SKM-1 treated with dmso at 0.1 percent for 144 hours (cell line): ENCODE measurements at regions not wholly inside any gene's neighbourhood (a gene's known extent, or its start where the extent isn't known, plus 50 kb on each side); places are given as distances from the start of the nearest gene placed in this dataset.
"Not testable (repeated sequence)": the region's sequence is repeated elsewhere in the genome, so short reads cannot be mapped to it uniquely, and the experiment has no call there.

ENCODE experiments used
- DNase-seq: peaks from one replicate; lab custom pipeline; 2025; ENCODE audit not compliant: unreplicated experiment; lab: John Stamatoyannopoulos, UW

DNA sequence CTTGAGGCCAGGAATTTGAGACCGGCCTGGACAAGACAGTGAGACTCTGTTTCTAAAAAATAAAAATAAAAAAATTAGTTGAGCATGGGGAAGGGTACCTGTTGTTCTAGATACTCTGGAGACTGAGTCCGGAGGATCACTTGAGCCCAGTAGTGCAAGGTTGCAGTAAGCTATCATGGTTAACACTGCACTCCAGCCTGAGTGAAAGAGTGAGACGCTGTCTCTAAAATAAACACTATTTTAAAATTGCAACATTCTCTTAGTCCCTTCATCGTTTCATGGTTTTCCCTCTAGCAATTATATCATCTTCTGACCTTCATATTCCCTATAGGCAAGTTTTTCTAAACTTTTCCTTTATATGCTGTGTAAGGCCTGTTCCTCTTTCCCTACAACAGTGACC lies 248.5 kb downstream of the VAPA start:
- DNase-seq, result no peak

GRCh38 chr18:10164271-10165071 lies 250.7 kb downstream of the VAPA start:
- DNase-seq, result no peak

DNA sequence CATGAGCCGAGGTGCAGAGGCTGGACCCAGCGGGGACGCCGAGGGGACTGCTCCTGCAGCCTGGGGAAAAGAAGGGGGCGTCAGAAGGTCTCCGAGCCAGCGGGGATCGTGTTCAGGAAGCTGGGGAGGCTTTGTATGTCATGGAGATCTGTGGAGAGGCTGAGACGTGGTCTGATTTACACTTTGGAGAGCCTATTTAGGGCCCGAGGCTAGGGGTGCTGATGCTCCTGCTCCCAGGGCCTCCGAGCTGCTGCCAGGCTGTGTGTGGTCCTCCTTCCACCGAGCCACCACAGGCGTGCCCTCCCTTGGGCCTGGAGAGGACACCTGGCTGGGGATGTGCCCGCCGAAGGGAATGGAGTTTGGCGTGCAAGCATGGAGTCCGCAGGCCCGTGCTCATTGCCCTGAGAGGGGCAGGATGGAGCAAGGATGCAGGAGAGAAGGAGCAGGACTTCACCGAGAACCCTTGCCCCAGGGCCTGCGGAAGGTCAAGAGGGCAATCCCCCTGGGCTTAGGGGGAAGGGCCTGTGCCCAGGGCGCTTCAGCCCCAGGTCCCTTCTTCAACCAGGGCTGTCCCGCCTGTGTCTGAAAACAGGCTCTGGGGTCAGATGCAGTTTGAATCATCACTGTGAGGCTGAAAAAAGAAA lies 252.5 kb downstream of the VAPA start:
- DNase-seq, result no peak

DNA sequence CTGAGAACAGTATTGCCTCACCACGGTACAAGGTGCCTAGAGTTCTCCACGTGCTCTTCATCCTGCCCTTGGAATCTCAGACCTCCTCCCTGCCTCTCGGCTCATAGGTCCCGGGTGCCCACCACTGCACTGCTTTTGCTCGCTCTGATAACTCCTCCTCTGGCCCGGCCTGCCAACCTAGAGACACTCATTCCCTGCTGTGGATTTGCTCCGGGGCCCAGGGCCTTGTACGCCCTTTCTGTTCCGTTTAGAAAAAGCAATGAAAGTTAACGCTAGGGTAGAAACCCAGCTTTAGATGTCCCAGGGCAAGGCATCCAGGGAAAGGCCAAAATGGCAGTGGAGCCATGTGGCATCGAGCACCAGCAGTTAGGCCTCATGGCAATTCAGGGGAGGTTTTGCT lies 253.9 kb downstream of the VAPA start:
- DNase-seq, result no peak

- DNase-seq, result no peak
These were observed 254.7 kb downstream of the VAPA start for GRCh38 chr18:10168477-10168876.

GRCh38 chr18:10169064-10169562 lies 255.3 kb downstream of the VAPA start:
- DNase-seq, result no peak

DNA sequence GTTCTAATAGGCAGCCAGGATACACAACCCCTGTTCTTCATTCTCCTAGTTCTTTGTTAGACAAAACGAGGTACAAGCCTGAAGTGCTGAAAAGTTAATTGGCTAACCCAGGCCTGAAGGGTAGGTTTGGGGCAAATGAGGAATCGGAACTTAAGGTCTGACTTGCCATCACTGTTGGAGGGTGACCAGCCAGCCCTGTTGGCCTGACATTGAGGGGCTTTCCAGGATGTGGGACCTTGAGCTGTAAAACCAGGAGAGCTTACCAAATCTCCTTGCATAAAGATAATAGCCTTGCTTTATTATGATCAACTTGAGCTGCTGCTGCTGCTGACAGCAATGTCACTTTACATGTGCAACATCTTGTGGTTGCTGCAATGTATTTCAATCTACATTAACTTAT lies 256.0 kb downstream of the VAPA start:
- DNase-seq, result no peak

DNA sequence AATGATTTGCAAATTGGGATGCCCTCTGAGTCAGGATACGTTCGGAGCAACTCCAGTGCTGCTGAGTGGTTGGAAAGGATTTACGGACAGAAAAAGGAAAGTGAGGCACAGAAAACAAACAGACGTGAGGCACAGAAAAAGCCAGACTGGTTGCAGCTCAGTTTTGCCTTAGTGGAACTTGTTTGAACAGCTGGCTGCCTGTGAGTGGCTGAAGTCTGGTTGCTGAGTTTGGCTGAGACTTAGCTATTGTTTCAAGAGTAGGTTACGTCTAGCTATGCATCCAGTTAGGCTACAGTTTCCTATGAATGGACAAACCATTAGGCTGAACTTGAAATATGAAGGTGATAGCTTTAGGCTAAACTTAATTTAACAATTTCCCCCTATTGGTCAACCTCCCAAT lies 256.6 kb downstream of the VAPA start:
- DNase-seq, result no peak

DNA sequence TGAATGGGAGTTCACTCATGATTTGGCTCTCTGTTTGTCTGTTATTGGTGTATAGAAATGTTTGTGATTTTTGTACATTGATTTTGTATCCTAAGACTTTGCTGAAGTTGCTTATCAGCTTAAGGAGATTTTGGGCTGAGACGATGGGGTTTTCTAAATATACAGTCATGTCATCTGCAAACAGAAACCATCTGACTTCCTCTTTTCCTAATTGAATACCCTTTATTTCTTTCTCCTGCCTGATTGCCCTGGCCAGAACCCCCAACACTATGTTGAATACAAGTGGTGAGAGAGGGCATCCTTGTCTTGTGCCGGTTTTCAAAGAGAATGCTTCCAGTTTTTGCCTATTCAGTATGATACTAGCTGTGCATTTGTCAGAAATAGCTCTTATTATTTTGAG lies 261.5 kb downstream of the VAPA start:
- DNase-seq, result not testable (repeated sequence)

DNA sequence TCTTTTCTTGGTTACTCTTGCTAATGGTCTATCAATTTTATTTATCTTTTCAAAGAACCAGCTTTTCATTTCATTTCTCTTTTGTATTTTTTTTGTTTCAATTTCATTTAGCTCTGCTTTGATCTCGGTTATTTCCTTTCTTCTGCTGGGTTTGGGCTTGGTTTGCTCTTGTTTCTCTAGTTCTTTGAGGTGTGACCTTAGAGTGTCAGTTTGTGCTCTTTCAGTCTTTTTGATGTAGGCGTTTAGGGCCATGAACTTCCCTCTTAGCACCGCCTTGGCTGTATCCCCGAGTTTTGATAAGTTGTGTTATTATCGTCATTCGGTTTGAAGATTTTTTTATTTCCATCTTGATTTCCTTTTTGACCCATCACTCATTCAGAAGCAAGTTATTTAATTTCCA lies 265.5 kb downstream of the VAPA start:
- DNase-seq, result not testable (repeated sequence)

DNA sequence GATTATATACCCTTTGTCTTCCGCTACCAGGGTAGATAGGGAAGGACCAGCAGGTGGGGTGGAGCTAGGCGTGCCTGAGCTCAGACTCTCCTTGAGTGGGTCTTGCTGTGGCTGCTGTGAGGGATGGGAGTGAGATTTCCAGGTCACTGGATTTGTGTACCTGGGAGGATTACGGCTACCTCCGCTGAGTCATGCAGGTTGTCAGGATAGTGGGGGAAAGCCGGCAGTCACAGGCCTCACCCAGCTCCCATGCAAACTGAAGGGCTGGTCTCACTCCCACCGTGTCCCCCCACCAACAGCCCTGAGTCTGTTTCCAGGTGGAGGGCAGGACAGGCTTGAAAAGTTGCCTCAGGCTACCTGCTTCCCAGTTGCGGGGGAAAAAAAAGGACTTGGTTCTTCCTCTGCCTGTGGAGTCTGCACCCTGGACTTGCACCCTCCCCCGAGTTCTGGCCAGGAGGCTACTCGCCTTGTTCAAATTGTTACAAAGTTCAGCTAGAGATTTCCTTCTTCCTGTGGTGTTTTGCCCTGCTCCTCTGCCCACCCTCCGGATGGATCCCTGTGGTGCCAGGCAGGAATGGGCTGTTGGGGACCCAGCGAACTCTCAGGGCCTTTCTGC lies 268.3 kb downstream of the VAPA start:
- no peak for DNase-seq

DNA sequence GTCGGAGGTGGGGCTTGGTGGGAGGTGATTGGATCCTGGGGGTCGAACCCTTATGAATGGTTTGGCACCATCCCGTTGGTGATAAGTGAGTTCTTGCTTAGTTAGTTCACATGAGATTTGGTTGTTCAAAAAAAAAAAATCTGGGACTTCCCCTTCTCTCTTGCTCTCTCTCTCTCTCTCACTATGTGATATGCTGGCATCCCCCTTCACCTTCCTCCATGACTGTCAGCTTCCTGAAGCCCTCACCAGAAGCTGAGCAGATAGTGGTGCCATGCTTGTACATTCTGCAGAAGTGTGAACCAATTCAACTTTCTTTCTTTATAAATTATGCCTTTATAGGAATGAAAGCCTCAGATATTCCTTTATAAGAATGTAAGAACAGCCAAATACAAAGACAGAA lies 269.7 kb upstream of the APCDD1 start:
- no peak for DNase-seq

DNA sequence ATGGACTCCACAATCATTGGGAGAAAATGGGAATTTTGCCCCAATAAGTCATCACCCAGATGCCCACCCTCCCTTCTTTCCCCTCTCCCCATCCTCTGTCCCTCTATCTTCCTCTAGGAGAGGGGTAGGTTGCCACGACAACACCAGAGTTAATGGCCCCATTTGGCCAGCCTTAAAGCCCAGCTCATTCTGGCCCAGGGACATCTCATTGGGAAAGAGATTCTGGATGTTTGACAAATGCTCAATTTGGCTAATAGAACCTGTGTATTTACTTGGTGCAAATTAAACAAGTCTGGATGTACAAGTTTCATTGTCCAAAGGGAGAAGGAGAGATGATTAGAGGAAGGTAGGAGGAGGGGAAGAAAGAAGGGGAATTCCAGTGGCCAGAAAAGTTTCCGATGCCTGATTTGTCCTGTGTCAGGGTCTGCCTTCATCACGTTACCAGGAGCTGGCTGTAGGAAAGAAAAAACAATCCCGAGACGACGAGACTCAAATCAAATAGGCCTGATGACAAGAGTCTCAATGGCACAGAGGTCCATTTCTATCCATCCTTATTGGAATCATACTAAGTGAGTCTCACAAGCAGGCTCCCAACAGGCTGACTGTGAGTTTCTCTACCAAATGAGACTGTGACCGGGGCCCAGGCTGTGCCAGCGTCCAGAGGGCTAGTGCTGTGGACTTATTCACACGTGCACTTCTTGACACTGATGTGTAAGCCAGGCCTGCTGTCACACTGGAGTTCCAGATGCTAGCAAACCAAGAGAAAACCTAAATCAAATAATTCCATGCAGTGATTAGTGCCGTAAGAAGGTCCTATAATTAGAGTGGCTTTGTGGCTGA lies 265.2 kb upstream of the APCDD1 start:
- DNase-seq, result no peak

DNA sequence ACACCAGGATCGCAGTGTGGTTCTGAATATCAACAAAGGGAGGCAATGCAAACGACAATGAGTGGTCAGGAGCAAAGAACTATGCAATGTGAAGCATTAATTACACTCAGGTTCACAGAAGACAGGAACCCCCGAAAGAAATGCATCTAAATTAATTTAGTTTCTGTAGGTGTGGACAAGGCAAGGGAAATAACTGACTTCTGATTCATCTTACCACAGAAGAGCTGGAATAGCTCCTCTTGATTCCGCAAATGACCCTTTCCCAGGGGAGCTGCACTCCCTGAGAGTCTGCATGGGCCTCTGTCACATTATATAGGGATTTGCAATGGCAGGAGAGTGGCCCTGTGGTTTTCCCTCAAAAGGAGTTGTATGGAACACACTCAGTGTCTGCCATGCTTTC lies 263.9 kb upstream of the APCDD1 start:
- DNase-seq, result no peak

GRCh38 chr18:10193444-10193843 lies 261.0 kb upstream of the APCDD1 start:
- DNase-seq, result no peak

- DNase-seq, result no peak
These were observed 259.8 kb upstream of the APCDD1 start for GRCh38 chr18:10194592-10194991.

- no peak for DNase-seq
These were observed 258.9 kb upstream of the APCDD1 start for GRCh38 chr18:10195529-10195928.

- no peak for DNase-seq
These were observed 257.3 kb upstream of the APCDD1 start for GRCh38 chr18:10197097-10197496.

- DNase-seq, result no peak
These were observed 253.2 kb upstream of the APCDD1 start for GRCh38 chr18:10201226-10201625.

DNA sequence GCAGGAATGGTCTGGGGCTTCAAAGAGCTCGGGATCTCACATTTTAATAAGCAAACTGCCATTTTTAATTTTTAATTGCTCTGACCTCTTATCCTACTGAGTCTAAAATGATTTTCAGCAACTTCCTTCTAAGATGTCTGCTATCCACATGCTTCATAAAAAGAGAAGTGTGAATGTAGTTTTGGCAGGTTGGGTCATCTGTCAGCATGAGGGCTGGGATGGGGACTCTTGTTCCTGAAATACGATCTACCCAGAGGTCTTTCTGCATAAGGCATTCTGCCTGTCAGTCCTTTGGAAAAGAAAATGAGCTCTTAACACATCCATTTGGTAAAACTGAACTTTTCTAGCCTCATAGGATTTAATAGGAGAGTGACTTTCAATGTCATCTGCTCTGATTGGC lies 252.8 kb upstream of the APCDD1 start:
- DNase-seq, result peak; percentile 52

GRCh38 chr18:10202845-10203321 lies 251.6 kb upstream of the APCDD1 start:
- DNase-seq, result no peak
